ENCODE measurements at regions not wholly inside any gene's neighbourhood (a gene's known extent, or its start where the extent isn't known, plus 50 kb on each side); places are given as distances from the start of the nearest gene placed in this dataset.

- Histone ChIP-seq H3K27me3 (ENCODE audit: control insufficient read depth, insufficient read depth, low read length) (no peaks in the 10 kb centered on the region), H3K36me3 (ENCODE audit: control insufficient read depth, insufficient read depth, low read length) (no peaks in the 10 kb centered on the region), H3K4me2 (ENCODE audit: low read length) (no peak overlapping the region), H3K79me2 (no peaks in the 10 kb centered on the region), H3K4me3 (ENCODE audit: low read depth, low read length) (no peak overlapping the region), H3K27ac (no peak overlapping the region), H3K9ac (no peak overlapping the region), H3K9me3 (ENCODE audit: control insufficient read depth, low read length) (no peaks in the 10 kb centered on the region), H3K4me1 (peaks cover 4% of the 10 kb centered on the region), H2AFZ (no peak overlapping the region)
- TF ChIP-seq, protein P1, sequence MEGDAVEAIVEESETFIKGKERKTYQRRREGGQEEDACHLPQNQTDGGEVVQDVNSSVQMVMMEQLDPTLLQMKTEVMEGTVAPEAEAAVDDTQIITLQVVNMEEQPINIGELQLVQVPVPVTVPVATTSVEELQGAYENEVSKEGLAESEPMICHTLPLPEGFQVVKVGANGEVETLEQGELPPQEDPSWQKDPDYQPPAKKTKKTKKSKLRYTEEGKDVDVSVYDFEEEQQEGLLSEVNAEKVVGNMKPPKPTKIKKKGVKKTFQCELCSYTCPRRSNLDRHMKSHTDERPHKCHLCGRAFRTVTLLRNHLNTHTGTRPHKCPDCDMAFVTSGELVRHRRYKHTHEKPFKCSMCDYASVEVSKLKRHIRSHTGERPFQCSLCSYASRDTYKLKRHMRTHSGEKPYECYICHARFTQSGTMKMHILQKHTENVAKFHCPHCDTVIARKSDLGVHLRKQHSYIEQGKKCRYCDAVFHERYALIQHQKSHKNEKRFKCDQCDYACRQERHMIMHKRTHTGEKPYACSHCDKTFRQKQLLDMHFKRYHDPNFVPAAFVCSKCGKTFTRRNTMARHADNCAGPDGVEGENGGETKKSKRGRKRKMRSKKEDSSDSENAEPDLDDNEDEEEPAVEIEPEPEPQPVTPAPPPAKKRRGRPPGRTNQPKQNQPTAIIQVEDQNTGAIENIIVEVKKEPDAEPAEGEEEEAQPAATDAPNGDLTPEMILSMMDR (IDR thresholded peaks at IDR 0.05): no peak
Observed at GRCh38 chr11:69931060-69931910, 112.1 kb upstream of the FGF3 start.

GRCh38 chr11:69931994-69932910, 113.0 kb upstream of the FGF3 start:
- Histone ChIP-seq H3K9me3 (ENCODE audit: control insufficient read depth, low read length) (no peaks in the 10 kb centered on the region), H3K4me3 (ENCODE audit: low read depth, low read length) (no peak overlapping the region), H2AFZ (peak overlapping the region; percentile 6), H3K79me2 (no peaks in the 10 kb centered on the region), H3K27me3 (ENCODE audit: control insufficient read depth, insufficient read depth, low read length) (no peaks in the 10 kb centered on the region), H3K4me1 (peaks cover 4% of the 10 kb centered on the region), H3K27ac (no peak overlapping the region), H3K36me3 (ENCODE audit: control insufficient read depth, insufficient read depth, low read length) (no peaks in the 10 kb centered on the region), H3K9ac (no peak overlapping the region), H3K4me2 (ENCODE audit: low read length) (no peak overlapping the region)
- TF ChIP-seq, protein P1 (IDR thresholded peaks at IDR 0.05): no peak

- no peak overlapping the region for H3K9ac ChIP-seq
- no peak overlapping the region for H3K4me2 ChIP-seq (ENCODE audit: low read length)
- H3K36me3 ChIP-seq (ENCODE audit: control insufficient read depth, insufficient read depth, low read length): no peaks in the 10 kb centered on the region
- TF ChIP-seq, protein P1 (IDR thresholded peaks at IDR 0.05): no peak
- no peaks in the 10 kb centered on the region for H3K27me3 ChIP-seq (ENCODE audit: control insufficient read depth, insufficient read depth, low read length)
- no peak overlapping the region for H3K4me3 ChIP-seq (ENCODE audit: low read depth, low read length)
- no peak overlapping the region for H2AFZ ChIP-seq
- H3K9me3 ChIP-seq (ENCODE audit: control insufficient read depth, low read length): no peaks in the 10 kb centered on the region
- no peaks in the 10 kb centered on the region for H3K79me2 ChIP-seq
- peaks cover 7% of the 10 kb centered on the region for H3K4me1 ChIP-seq
- no peak overlapping the region for H3K27ac ChIP-seq
Observed at GRCh38 chr11:69934861-69935494, 115.8 kb upstream of the FGF3 start.

DNA sequence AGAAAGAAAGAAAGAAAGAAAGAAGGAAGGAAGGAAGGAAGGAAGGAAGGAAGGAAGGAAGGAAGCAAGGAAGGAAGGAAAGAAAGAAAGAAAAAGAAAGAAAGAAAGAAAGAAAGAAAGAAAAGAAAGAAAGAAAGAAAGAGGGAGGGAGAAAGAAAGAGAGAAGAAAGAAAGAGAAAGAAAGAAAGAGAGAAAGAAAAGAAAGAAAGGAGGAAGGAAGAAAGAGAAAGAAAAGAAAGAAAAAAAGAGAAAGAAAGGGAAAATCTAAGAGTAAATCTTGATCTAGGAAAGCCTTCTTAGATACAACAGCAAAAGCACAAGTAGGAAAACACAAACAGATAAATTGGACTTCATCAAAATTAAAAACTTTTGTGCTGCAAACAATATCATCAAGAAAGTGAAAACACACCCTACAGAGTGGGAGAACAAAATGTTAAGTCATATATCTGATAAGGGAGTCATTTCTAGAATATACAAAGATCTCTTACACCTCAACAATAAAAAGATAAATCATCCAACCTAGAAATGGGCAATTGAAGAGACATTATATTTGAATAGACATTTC, 116.8 kb upstream of the FGF3 start:
- Histone ChIP-seq H3K27me3 (ENCODE audit: control insufficient read depth, insufficient read depth, low read length) (no peaks in the 10 kb centered on the region), H3K79me2 (no peaks in the 10 kb centered on the region), H3K36me3 (ENCODE audit: control insufficient read depth, insufficient read depth, low read length) (no peaks in the 10 kb centered on the region), H3K9me3 (ENCODE audit: control insufficient read depth, low read length) (no peaks in the 10 kb centered on the region), H3K4me1 (peaks cover 13% of the 10 kb centered on the region), H3K4me2 (ENCODE audit: low read length) (no peak overlapping the region), H2AFZ (no peak overlapping the region), H3K27ac (no peak overlapping the region), H3K4me3 (ENCODE audit: low read depth, low read length) (no peak overlapping the region), H3K9ac (no peak overlapping the region)
- TF ChIP-seq, protein P1 (IDR thresholded peaks at IDR 0.05): no peak

All from parathyroid adenoma (tissue), 2 donors.